GM12878 (cell line): ENCODE measurements at regions not wholly inside any gene's neighbourhood (a gene's known extent, or its start where the extent isn't known, plus 50 kb on each side); places are given as distances from the start of the nearest gene placed in this dataset.
A peak's percentile ranks its signal among the peaks of the same experiment; 100 is the strongest.

Source experiments
- ATAC-seq: fragments of 200-7000 bp; cut with Tn5 transposase; 3 replicates; pipeline ENCODE4 v1.9.1; 2020; ENCODE audit warnings: mild to moderate bottlenecking, moderate library complexity
- BruUV-seq: library from RNA; stranded (reverse); fragments of 400-500 nt; replicated peaks from 2 replicates; lab custom pipeline; 2021; lab: Mats Ljungman, UMichigan
- CTCF ChIA-PET: fragments of 300-600 bp; sonication (Branson Sonifier 250); formaldehyde crosslinking; extraction: SDS; loops from one replicate; lab custom pipeline; 2021; ENCODE audit warnings: inconsistent platforms; lab: Yijun Ruan, JAX
- POLR2A ChIA-PET: fragments of 350-600 bp; formaldehyde crosslinking; extraction: SDS; loops from one replicate; lab custom pipeline; 2021; ENCODE audit warnings: inconsistent platforms; lab: Charles Lee
- RAD21 ChIA-PET: fragments of 300-600 bp; sonication (Branson Sonifier 250); formaldehyde crosslinking; loops from one replicate; lab custom pipeline; 2023; ENCODE audit warnings: antibody characterized with exemption; ENCODE audit not compliant: unreplicated experiment; lab: Charles Lee
- SMC1A ChIA-PET: fragments of 300-600 bp; sonication (Branson Sonifier 250); formaldehyde crosslinking; loops from one replicate; lab custom pipeline; 2023; ENCODE audit not compliant: unreplicated experiment, uncharacterized antibody; lab: Charles Lee
- DNase-seq: peaks from one replicate; pipeline ENCODE4 v3.0.0-alpha.2; 2011; ENCODE audit warnings: low read depth, low spot score
- FAIRE-seq: peaks from 3 replicates; lab custom pipeline; 2011; peaks lifted over from hg19 to GRCh38; lab: Jason Lieb, UNC
- H2AFZ ChIP-seq: 2 replicates; pipeline ENCODE4 v1.6.0; 2011; ENCODE audit warnings: low read depth, low read length, control low read depth; ENCODE audit not compliant: control insufficient read depth
- H3K27ac ChIP-seq: 2 replicates; pipeline ENCODE4 v1.5.1; 2011; ENCODE audit warnings: control low read depth; ENCODE audit not compliant: control insufficient read depth, insufficient read depth
- H3K27me3 ChIP-seq, 2 experiments: replicated peaks in 1 of 2; 2 replicates each; pipeline versions ENCODE4 v1.6.0 to v1.6.1; 2011; ENCODE audit warnings: low read length in 1 of 2; ENCODE audit not compliant: control insufficient read depth in 2 of 2, insufficient read depth in 2 of 2
- H3K36me3 ChIP-seq, 2 experiments: 2 replicates each; pipeline ENCODE4 v1.5.1; 2011; ENCODE audit warnings: low read length in 1 of 2; ENCODE audit not compliant: control insufficient read depth in 2 of 2, insufficient read depth in 2 of 2
- H3K4me1 ChIP-seq: 2 replicates; pipeline ENCODE4 v1.6.1; 2011; ENCODE audit warnings: mild to moderate bottlenecking, low read length, moderate library complexity, mixed read lengths; ENCODE audit not compliant: control insufficient read depth, insufficient read depth
- H3K4me2 ChIP-seq: 2 replicates; pipeline ENCODE4 v1.6.0; 2011; ENCODE audit warnings: control low read depth; ENCODE audit not compliant: control insufficient read depth, insufficient read depth
- H3K4me3 ChIP-seq: fragments of 200-600 bp; sonication (generic); 2 replicates; pipeline ENCODE4 v1.5.1; 2016
- H3K79me2 ChIP-seq: 2 replicates; pipeline ENCODE4 v1.6.0; 2011; ENCODE audit warnings: low read length; ENCODE audit not compliant: control insufficient read depth, insufficient read depth
- H3K9ac ChIP-seq: 2 replicates; pipeline ENCODE4 v1.8.0; 2011; ENCODE audit warnings: low read length, control low read depth, mixed read lengths; ENCODE audit not compliant: control insufficient read depth, insufficient read depth
- H3K9me3 ChIP-seq: replicated peaks from 3 replicates; pipeline ENCODE4 v1.5.1; 2011; ENCODE audit warnings: mild to moderate bottlenecking, low read length; ENCODE audit not compliant: control insufficient read depth, insufficient read depth
- H4K20me1 ChIP-seq: 2 replicates; pipeline ENCODE4 v1.6.0; 2011; ENCODE audit not compliant: control insufficient read depth, insufficient read depth
- CBX5 ChIP-seq: sonication (generic); IDR thresholded peaks from 2 replicates; pipeline ENCODE4 v1.6.1; 2016; ENCODE audit warnings: low read depth, moderate library complexity, mild to moderate bottlenecking, inconsistent platforms
- IKZF1 ChIP-seq: fragments of 450-650 bp; conservative IDR thresholded peaks from 2 replicates; pipeline ENCODE4 v1.6.1; 2017; ENCODE audit warnings: antibody characterized with exemption, mild to moderate bottlenecking
- IRF4 ChIP-seq: IDR thresholded peaks from 2 replicates; pipeline ENCODE4 v1.6.1; 2011; ENCODE audit warnings: low read depth, low read length
- MEF2B ChIP-seq: fragments of 450-650 bp; IDR thresholded peaks from 2 replicates; pipeline ENCODE4 v1.6.1; 2018; ENCODE audit warnings: mild to moderate bottlenecking, moderate library complexity; ENCODE audit not compliant: partially characterized antibody, poor library complexity, severe bottlenecking
- NFXL1 ChIP-seq: fragments of 450-650 bp; IDR thresholded peaks from 2 replicates; pipeline ENCODE4 v1.6.1; 2017; ENCODE audit warnings: antibody characterized with exemption, mild to moderate bottlenecking, borderline replicate concordance
- RAD51 ChIP-seq: fragments of 450-650 bp; IDR thresholded peaks from 2 replicates; pipeline ENCODE4 v1.6.1; 2016; ENCODE audit warnings: moderate library complexity, mild to moderate bottlenecking, inconsistent platforms
- RB1 ChIP-seq: fragments of 450-650 bp; formaldehyde crosslinking; IDR thresholded peaks from 2 replicates; pipeline ENCODE4 v1.6.1; 2017; ENCODE audit warnings: mild to moderate bottlenecking, borderline replicate concordance
- SP1 ChIP-seq: IDR thresholded peaks from one replicate; pipeline ENCODE4 v1.6.1; 2011; ENCODE audit warnings: low read depth, low read length
- SRF ChIP-seq, 2 experiments: IDR thresholded peaks; 2 replicates each; pipeline ENCODE4 v1.6.1; 2011; ENCODE audit warnings: low read depth in 2 of 2, low read length in 2 of 2, mild to moderate bottlenecking in 1 of 2, moderate library complexity in 1 of 2
- TARDBP ChIP-seq: IDR thresholded peaks from 2 replicates; pipeline ENCODE4 v1.6.1; 2016; ENCODE audit warnings: borderline replicate concordance
- WGBS: methylation state at CpG from one replicate; pipeline ENCODE4 v1.1.6; 2016; ENCODE audit warnings: low lambda C conversion rate; ENCODE audit not compliant: insufficient replicate concordance, insufficient coverage; ENCODE audit errors: missing lambda C conversion rate; 5-methylcytosine and 5-hydroxymethylcytosine counted together
- in situ Hi-C: fragments of 300-500 bp; cut with MboI; formaldehyde crosslinking; loops from 9 replicates; pipeline ENCODE4 v1.14.3; 2018; ENCODE audit warnings: mixed read lengths
- intact Hi-C: fragments of 100-400 bp; cut with micrococcal nuclease; formaldehyde crosslinking; loops from one replicate; pipeline ENCODE4 v1.14.2; 2022; ENCODE audit not compliant: unreplicated experiment

DNA sequence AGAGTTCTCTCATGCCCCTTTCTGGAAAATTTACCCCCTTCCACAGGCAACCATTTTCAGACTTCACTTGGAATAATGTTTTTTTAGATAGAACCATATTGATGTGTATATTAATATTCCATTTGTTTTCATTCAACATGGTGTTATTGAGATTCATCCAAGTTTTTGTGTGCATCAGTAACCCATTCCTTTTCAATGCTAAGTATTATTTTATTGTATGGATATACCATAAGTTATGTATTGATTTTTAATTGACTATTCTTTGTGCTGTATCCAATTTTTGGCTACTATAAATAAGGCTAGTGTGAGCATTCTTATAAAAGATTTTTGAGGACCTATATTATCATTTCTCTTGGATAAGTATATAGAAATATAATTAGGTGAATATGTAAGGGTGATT is 1025.7 kb downstream of the GRM8 start:
- Histone ChIP-seq H3K27ac (no peak overlapping the region), H3K9ac (no peak overlapping the region), H3K27me3 (no peaks in the 10 kb centered on the region), H3K9me3 (no peaks in the 10 kb centered on the region; the same call in 1 of the 3 replicates), H3K4me2 (no peak overlapping the region), H3K4me1 (no peaks in the 10 kb centered on the region), H3K4me3 (no peak overlapping the region), H3K36me3 (no peaks in the 10 kb centered on the region), H4K20me1 (no peaks in the 10 kb centered on the region), H3K79me2 (no peaks in the 10 kb centered on the region), H2AFZ (no peak overlapping the region)
- BruUV-seq: no TSS peak
- no peak for ATAC-seq
- no peak for FAIRE-seq
- DNase-seq: no peak
- intact Hi-C loops: no loop called here
- ChIA-PET CTCF (no interaction called here), SMC1A (no interaction called here), RAD21 (no interaction called here), POLR2A (no interaction called here)
- in situ Hi-C loops: no loop called here
- no peak for TF ChIP-seq NFXL1
- no peak for TF ChIP-seq IKZF1
- TF ChIP-seq SP1: no peak
- no peak for TF ChIP-seq CBX5
- TF ChIP-seq RAD51: no peak
- no peak for TF ChIP-seq SRF (IDR thresholded peaks at IDR 0.05; ENCODE audit: low read depth in 2 of 2, low read length in 2 of 2)
- TF ChIP-seq RB1: no peak
- no peak for TF ChIP-seq TARDBP

- no peak for FAIRE-seq
- DNase-seq: no peak
- SMC1A ChIA-PET: interaction anchor here (1.2 to 1.9 kb wide), 4 partner anchors 9 to 33 kb away, joined by 3 to 5 read pairs (median 3); no protein-coding TSS in a partner anchor
- intact Hi-C loops: no loop called here
- Histone ChIP-seq H3K9me3 (no peaks in the 10 kb centered on the region; the same call in 1 of the 3 replicates), H3K27ac (no peak overlapping the region)
- CTCF ChIA-PET: no interaction called here
- POLR2A ChIA-PET: no interaction called here
- TF ChIP-seq MEF2B: peak; percentile 20
- TF ChIP-seq IRF4: no peak
- TF ChIP-seq, all 136 proteins: peak for 1
- Histone ChIP-seq H3K4me2 (no peak overlapping the region), H3K36me3 (no peaks in the 10 kb centered on the region), H3K27me3 (no peaks in the 10 kb centered on the region), H3K79me2 (no peaks in the 10 kb centered on the region), H3K4me1 (no peaks in the 10 kb centered on the region), H3K4me3 (no peak overlapping the region), H4K20me1 (no peaks in the 10 kb centered on the region), H2AFZ (peak overlapping the region; percentile 72), H3K9ac (no peak overlapping the region)
- 26% methylated on average over 3 of the region's 3 CpGs for WGBS
- no peak for ATAC-seq
- RAD21 ChIA-PET: interaction anchor here (0.7 kb wide), 1 partner anchor 30 kb away, joined by 3 read pairs; no protein-coding TSS in a partner anchor
- in situ Hi-C loops: no loop called here
- BruUV-seq: no TSS peak
Observed at GRCh38 chr7:126223729-126224128, 1029.0 kb downstream of the GRM8 start.
